PFSK-1 (cell line): ENCODE measurements at regions not wholly inside any gene's neighbourhood (a gene's known extent, or its start where the extent isn't known, plus 50 kb on each side); places are given as distances from the start of the nearest gene placed in this dataset.

Source experiments
- FOXP2 ChIP-seq: optimal IDR thresholded peaks from 2 replicates; pipeline ENCODE3; 2011; ENCODE audit warnings: borderline replicate concordance, control low read depth, inconsistent platforms; ENCODE audit not compliant: insufficient read depth; ENCODE audit errors: extremely low read length, extremely low read depth
- POLR2AphosphoS5 ChIP-seq: IDR thresholded peaks from 2 replicates; pipeline ENCODE4 v1.6.1; 2012; ENCODE audit warnings: low read depth, mild to moderate bottlenecking, control low read depth, low read length, moderate library complexity
- SIN3A ChIP-seq: IDR thresholded peaks from 2 replicates; pipeline ENCODE4 v1.6.1; 2012; ENCODE audit warnings: mild to moderate bottlenecking, low read length, moderate library complexity, borderline replicate concordance; ENCODE audit not compliant: insufficient read depth
- TAF1 ChIP-seq: IDR thresholded peaks from 2 replicates; pipeline ENCODE4 v1.6.1; 2012; ENCODE audit warnings: low read length, control low read depth, borderline replicate concordance; ENCODE audit not compliant: insufficient read depth
- TF ChIP-seq, protein P1 (sequence below), 2 experiments: IDR thresholded peaks; 2 replicates each; pipeline versions ENCODE4 v1.6.1 to v1.8.0; 2011 to 2012; ENCODE audit warnings: low read depth in 2 of 2, low read length in 2 of 2, control low read depth in 1 of 2, inconsistent platforms in 1 of 2, mild to moderate bottlenecking in 1 of 2, moderate library complexity in 1 of 2; ENCODE audit not compliant: insufficient read depth in 1 of 2

DNA sequence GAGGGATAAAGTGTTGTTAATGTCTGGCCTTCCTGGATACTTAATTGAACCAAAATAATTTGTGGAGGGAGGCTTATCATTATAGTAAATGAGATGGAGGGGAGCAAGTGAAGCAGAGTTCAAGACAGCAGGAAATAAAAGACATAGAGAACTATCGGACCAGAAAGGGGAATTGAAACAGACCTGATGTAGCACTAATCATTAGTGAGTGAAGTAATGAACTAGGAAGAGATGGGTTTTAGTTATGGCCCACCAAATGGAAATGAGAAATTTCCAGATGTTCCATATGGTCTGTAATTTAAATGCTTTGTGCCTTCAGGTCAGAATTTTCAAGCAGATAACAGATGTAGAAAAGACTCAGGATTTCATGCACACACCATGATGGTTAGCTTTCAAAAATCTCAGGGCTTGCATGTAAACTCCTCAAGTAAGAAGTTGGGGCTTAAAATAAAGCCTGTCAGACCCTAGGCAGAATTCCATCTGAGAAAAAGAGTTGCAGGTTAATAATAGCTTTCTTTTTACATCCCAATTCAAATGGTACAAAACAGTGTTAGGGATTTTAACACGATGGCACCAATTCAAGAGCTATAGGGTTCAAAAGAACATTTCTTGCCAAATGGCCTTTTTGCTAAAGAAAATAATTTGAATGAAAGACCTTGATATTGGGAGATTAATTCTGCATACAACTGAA is 355.8 kb downstream of the FSCB start:
- TF ChIP-seq, protein P1, sequence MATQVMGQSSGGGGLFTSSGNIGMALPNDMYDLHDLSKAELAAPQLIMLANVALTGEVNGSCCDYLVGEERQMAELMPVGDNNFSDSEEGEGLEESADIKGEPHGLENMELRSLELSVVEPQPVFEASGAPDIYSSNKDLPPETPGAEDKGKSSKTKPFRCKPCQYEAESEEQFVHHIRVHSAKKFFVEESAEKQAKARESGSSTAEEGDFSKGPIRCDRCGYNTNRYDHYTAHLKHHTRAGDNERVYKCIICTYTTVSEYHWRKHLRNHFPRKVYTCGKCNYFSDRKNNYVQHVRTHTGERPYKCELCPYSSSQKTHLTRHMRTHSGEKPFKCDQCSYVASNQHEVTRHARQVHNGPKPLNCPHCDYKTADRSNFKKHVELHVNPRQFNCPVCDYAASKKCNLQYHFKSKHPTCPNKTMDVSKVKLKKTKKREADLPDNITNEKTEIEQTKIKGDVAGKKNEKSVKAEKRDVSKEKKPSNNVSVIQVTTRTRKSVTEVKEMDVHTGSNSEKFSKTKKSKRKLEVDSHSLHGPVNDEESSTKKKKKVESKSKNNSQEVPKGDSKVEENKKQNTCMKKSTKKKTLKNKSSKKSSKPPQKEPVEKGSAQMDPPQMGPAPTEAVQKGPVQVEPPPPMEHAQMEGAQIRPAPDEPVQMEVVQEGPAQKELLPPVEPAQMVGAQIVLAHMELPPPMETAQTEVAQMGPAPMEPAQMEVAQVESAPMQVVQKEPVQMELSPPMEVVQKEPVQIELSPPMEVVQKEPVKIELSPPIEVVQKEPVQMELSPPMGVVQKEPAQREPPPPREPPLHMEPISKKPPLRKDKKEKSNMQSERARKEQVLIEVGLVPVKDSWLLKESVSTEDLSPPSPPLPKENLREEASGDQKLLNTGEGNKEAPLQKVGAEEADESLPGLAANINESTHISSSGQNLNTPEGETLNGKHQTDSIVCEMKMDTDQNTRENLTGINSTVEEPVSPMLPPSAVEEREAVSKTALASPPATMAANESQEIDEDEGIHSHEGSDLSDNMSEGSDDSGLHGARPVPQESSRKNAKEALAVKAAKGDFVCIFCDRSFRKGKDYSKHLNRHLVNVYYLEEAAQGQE (IDR thresholded peaks at IDR 0.05; ENCODE audit: insufficient read depth in 1 of 2, low read depth in 2 of 2, low read length in 2 of 2), result no peak
- TF ChIP-seq POLR2AphosphoS5 (no peak), SIN3A (no peak), TAF1 (no peak), FOXP2 (no peak)
